Body of pancreas (tissue), 4 donors: ENCODE measurements at regions not wholly inside any gene's neighbourhood (a gene's known extent, or its start where the extent isn't known, plus 50 kb on each side); places are given as distances from the start of the nearest gene placed in this dataset.
"Not testable (repeated sequence)": the region's sequence is repeated elsewhere in the genome, so short reads cannot be mapped to it uniquely, and the experiment has no call there.

ENCODE experiments used
- POLR2A ChIP-seq, 3 donors: fragments of 450-650 bp; IDR thresholded peaks; one replicate each; pipeline ENCODE4 v1.6.1; 2016; ENCODE audit warnings: antibody characterized with exemption in 3 of 3, mild to moderate bottlenecking in 2 of 3
- TF ChIP-seq, protein P1 (sequence below), 7 experiments: fragments of 450-650 bp in 4 of 7; fragments of 200-600 bp in 3 of 7; sonication (generic) in 3 of 7; IDR thresholded peaks; one replicate each; pipeline ENCODE4 v1.5.1; 2016 to 2019; ENCODE audit warnings: antibody characterized with exemption in 7 of 7

DNA sequence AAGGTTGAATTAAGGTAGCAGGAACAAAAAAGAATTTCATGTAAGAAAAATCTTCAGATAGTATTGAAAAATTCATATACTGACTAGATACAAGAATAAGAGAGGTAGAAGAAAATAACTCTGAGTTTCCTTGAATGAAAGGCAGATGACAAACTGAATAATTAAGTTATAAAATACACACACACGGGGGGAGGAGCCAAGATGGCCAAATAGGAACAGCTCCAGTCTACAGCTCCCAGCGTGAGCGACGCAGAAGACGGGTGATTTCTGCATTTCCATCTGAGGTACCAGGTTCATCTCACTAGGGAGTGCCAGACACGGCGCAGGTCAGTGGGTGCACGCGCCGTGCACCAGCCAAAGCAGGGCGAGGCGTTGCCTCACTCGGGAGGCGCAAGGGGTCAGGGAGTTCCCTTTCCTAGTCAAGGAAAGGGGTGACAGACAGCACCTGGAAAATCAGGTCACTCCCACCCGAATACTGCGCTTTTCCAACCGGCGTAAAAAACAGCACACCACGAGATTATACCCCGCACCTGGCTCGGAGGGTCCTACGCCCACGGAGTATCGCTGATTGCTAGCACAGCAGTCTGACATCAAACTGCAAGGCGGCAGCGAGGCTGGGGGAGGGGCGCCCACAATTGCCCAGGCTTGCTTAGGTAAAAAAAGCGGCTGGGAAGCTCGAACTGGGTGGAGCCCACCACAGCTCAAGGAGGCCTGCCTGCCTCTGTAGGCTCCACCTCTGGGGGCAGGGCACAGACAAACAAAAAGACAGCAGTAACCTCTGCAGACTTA lies 759.2 kb downstream of the ZWINT start:
- TF ChIP-seq POLR2A (IDR thresholded peaks at IDR 0.05): not testable (repeated sequence)
- TF ChIP-seq, protein P1, sequence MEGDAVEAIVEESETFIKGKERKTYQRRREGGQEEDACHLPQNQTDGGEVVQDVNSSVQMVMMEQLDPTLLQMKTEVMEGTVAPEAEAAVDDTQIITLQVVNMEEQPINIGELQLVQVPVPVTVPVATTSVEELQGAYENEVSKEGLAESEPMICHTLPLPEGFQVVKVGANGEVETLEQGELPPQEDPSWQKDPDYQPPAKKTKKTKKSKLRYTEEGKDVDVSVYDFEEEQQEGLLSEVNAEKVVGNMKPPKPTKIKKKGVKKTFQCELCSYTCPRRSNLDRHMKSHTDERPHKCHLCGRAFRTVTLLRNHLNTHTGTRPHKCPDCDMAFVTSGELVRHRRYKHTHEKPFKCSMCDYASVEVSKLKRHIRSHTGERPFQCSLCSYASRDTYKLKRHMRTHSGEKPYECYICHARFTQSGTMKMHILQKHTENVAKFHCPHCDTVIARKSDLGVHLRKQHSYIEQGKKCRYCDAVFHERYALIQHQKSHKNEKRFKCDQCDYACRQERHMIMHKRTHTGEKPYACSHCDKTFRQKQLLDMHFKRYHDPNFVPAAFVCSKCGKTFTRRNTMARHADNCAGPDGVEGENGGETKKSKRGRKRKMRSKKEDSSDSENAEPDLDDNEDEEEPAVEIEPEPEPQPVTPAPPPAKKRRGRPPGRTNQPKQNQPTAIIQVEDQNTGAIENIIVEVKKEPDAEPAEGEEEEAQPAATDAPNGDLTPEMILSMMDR (IDR thresholded peaks at IDR 0.05): not testable (repeated sequence)
